ENCODE measurements at regions not wholly inside any gene's neighbourhood (a gene's known extent, or its start where the extent isn't known, plus 50 kb on each side); places are given as distances from the start of the nearest gene placed in this dataset.

DNA sequence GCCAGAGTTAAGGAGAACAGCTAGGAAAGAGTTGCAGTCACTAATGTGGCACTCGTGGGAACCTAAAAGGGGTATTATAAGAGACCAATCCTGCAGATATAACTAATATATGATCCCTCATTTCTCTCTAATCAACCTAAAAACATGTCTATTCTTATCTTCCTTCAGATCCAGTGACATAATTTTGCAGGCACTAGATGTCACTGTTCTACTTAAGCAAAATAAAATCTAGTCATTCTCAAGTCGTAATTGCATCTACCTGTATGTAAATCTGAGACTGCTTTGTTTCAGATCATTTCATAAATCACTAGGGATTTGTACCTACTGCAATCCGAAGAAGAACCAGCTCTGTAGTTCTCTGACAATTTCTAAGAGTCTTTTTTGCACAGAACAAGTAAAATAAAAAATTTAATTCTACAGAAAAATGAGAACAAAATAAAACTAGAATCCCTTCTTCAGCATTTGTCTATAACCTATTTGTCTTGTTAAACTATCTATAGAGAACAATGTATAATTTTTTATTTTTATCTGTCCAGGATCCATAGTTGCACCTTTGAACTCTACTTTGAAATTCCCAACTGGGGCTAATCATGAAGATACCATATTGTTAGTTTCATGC, 56.5 kb upstream of the ERBB4 start:
- no peak for FAIRE-seq
- Histone ChIP-seq H3K4me2 (ENCODE audit: insufficient read depth, low read length) (no peak overlapping the region), H3K9ac (ENCODE audit: insufficient read depth in 1 of 2, low read depth in 2 of 2, low read length in 2 of 2) (no peak overlapping the region), H2AFZ (ENCODE audit: low read depth, low read length) (no peak overlapping the region), H3K4me3 (no peak overlapping the region), H3K79me2 (ENCODE audit: control insufficient read depth, insufficient read depth, low read length) (no peaks in the 10 kb centered on the region), H3K27me3 (ENCODE audit: control insufficient read depth in 2 of 2, insufficient read depth in 2 of 2, low read length in 2 of 2) (no peaks in the 10 kb centered on the region), H3K27ac (ENCODE audit: extremely low read depth, low read depth, low read length) (no peak overlapping the region), H3K36me3 (ENCODE audit: control insufficient read depth, insufficient read depth, low read length) (no peaks in the 10 kb centered on the region), H4K20me1 (replicated peaks; ENCODE audit: control insufficient read depth, insufficient read depth, low read length) (no peaks in the 10 kb centered on the region), H3K9me1 (ENCODE audit: control insufficient read depth, insufficient read depth, low read length) (no peaks in the 10 kb centered on the region), H3K9me3 (replicated peaks; ENCODE audit: control insufficient read depth, insufficient read depth, low read depth, low read length) (no peaks in the 10 kb centered on the region; the same call in 1 of the 2 replicates), H3K4me1 (replicated peaks in 1 of 2; ENCODE audit: control insufficient read depth in 2 of 2, insufficient read depth in 2 of 2, low read length in 2 of 2) (no peaks in the 10 kb centered on the region)
- ATAC-seq: no peak
- no TSS peak for BruUV-seq (replicated peaks)
- no peak for DNase-seq (ENCODE audit: extremely low read depth in 1 of 4, low spot score in 3 of 4)
- POLR2A ChIA-PET: no interaction called here
- intact Hi-C loops (cut with micrococcal nuclease) (no loop called here), in situ Hi-C loops (cut with MboI) (no loop called here)
- 0% methylated on average over 3 of the region's 3 CpGs for WGBS (ENCODE audit: insufficient coverage, low coverage, missing lambda C conversion rate)
- CTCF ChIA-PET (ENCODE audit: low intra/inter-chr PET ratio): no interaction called here
- TF ChIP-seq SMAD2 (IDR thresholded peaks at IDR 0.05; ENCODE audit: low read depth, low read length): no peak
- TF ChIP-seq POLR2AphosphoS2 (IDR thresholded peaks at IDR 0.05; ENCODE audit: low read length): no peak
- no peak for TF ChIP-seq TGIF2 (CRISPR knock-in tag; IDR thresholded peaks at IDR 0.05)
- TF ChIP-seq, protein P1, sequence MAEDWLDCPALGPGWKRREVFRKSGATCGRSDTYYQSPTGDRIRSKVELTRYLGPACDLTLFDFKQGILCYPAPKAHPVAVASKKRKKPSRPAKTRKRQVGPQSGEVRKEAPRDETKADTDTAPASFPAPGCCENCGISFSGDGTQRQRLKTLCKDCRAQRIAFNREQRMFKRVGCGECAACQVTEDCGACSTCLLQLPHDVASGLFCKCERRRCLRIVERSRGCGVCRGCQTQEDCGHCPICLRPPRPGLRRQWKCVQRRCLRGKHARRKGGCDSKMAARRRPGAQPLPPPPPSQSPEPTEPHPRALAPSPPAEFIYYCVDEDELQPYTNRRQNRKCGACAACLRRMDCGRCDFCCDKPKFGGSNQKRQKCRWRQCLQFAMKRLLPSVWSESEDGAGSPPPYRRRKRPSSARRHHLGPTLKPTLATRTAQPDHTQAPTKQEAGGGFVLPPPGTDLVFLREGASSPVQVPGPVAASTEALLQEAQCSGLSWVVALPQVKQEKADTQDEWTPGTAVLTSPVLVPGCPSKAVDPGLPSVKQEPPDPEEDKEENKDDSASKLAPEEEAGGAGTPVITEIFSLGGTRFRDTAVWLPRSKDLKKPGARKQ (CRISPR knock-in tag; IDR thresholded peaks at IDR 0.05): no peak
- no peak for TF ChIP-seq RBM15 (IDR thresholded peaks at IDR 0.05; ENCODE audit: insufficient read depth, low read length)
- no peak for TF ChIP-seq MAFF (IDR thresholded peaks at IDR 0.05; ENCODE audit: low read length)
- TF ChIP-seq, protein P2, sequence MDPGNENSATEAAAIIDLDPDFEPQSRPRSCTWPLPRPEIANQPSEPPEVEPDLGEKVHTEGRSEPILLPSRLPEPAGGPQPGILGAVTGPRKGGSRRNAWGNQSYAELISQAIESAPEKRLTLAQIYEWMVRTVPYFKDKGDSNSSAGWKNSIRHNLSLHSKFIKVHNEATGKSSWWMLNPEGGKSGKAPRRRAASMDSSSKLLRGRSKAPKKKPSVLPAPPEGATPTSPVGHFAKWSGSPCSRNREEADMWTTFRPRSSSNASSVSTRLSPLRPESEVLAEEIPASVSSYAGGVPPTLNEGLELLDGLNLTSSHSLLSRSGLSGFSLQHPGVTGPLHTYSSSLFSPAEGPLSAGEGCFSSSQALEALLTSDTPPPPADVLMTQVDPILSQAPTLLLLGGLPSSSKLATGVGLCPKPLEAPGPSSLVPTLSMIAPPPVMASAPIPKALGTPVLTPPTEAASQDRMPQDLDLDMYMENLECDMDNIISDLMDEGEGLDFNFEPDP (CRISPR knock-in tag; IDR thresholded peaks at IDR 0.05): no peak
- TF ChIP-seq CSDE1 (IDR thresholded peaks at IDR 0.05): no peak
- TF ChIP-seq, protein P3, sequence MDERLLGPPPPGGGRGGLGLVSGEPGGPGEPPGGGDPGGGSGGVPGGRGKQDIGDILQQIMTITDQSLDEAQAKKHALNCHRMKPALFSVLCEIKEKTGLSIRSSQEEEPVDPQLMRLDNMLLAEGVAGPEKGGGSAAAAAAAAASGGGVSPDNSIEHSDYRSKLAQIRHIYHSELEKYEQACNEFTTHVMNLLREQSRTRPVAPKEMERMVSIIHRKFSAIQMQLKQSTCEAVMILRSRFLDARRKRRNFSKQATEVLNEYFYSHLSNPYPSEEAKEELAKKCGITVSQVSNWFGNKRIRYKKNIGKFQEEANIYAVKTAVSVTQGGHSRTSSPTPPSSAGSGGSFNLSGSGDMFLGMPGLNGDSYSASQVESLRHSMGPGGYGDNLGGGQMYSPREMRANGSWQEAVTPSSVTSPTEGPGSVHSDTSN (CRISPR knock-in tag; IDR thresholded peaks at IDR 0.05; ENCODE audit: low read depth): no peak
- TF ChIP-seq, protein P3 (tag; conservative IDR thresholded peaks at IDR 0.05; ENCODE audit: low read depth): no peak
- TF ChIP-seq ELF2 (CRISPR knock-in tag; IDR thresholded peaks at IDR 0.05): no peak
- TF ChIP-seq, protein P4, sequence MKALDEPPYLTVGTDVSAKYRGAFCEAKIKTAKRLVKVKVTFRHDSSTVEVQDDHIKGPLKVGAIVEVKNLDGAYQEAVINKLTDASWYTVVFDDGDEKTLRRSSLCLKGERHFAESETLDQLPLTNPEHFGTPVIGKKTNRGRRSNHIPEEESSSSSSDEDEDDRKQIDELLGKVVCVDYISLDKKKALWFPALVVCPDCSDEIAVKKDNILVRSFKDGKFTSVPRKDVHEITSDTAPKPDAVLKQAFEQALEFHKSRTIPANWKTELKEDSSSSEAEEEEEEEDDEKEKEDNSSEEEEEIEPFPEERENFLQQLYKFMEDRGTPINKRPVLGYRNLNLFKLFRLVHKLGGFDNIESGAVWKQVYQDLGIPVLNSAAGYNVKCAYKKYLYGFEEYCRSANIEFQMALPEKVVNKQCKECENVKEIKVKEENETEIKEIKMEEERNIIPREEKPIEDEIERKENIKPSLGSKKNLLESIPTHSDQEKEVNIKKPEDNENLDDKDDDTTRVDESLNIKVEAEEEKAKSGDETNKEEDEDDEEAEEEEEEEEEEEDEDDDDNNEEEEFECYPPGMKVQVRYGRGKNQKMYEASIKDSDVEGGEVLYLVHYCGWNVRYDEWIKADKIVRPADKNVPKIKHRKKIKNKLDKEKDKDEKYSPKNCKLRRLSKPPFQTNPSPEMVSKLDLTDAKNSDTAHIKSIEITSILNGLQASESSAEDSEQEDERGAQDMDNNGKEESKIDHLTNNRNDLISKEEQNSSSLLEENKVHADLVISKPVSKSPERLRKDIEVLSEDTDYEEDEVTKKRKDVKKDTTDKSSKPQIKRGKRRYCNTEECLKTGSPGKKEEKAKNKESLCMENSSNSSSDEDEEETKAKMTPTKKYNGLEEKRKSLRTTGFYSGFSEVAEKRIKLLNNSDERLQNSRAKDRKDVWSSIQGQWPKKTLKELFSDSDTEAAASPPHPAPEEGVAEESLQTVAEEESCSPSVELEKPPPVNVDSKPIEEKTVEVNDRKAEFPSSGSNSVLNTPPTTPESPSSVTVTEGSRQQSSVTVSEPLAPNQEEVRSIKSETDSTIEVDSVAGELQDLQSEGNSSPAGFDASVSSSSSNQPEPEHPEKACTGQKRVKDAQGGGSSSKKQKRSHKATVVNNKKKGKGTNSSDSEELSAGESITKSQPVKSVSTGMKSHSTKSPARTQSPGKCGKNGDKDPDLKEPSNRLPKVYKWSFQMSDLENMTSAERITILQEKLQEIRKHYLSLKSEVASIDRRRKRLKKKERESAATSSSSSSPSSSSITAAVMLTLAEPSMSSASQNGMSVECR (CRISPR knock-in tag; IDR thresholded peaks at IDR 0.05): no peak
- no peak for TF ChIP-seq NFYB (IDR thresholded peaks at IDR 0.05; ENCODE audit: extremely low read depth, insufficient read length)

Measured in K562 (cell line).